ENCODE measurements at regions not wholly inside any gene's neighbourhood (a gene's known extent, or its start where the extent isn't known, plus 50 kb on each side); places are given as distances from the start of the nearest gene placed in this dataset.

GRCh38 chr2:167480232-167480985 lies 592.1 kb downstream of the XIRP2 start:
- H3K4me3 Mint-ChIP-seq = no peak overlapping the region
- H3K4me1 ChIP-seq (ENCODE audit: control insufficient read depth in 1 of 2, insufficient read depth in 2 of 2, low read length in 2 of 2) = no peaks in the 10 kb centered on the region
- DNase-seq = no peak
- no peaks in the 10 kb centered on the region for H3K36me3 Mint-ChIP-seq
- H2AFZ ChIP-seq (ENCODE audit: insufficient read depth, low read depth, low read length, poor library complexity, severe bottlenecking) = no peak overlapping the region
- no peaks in the 10 kb centered on the region for H3K27me3 ChIP-seq (ENCODE audit: control insufficient read depth in 2 of 2, insufficient read depth in 2 of 2, low read length in 2 of 2)
- no peak overlapping the region for H3K27ac ChIP-seq (ENCODE audit: low read depth in 1 of 2, low read length in 2 of 2)
- H3K9me3 Mint-ChIP-seq = peaks cover 0 to 6% (median 2%) of the 10 kb centered on the region in 7 donors
- TF ChIP-seq, protein P1, sequence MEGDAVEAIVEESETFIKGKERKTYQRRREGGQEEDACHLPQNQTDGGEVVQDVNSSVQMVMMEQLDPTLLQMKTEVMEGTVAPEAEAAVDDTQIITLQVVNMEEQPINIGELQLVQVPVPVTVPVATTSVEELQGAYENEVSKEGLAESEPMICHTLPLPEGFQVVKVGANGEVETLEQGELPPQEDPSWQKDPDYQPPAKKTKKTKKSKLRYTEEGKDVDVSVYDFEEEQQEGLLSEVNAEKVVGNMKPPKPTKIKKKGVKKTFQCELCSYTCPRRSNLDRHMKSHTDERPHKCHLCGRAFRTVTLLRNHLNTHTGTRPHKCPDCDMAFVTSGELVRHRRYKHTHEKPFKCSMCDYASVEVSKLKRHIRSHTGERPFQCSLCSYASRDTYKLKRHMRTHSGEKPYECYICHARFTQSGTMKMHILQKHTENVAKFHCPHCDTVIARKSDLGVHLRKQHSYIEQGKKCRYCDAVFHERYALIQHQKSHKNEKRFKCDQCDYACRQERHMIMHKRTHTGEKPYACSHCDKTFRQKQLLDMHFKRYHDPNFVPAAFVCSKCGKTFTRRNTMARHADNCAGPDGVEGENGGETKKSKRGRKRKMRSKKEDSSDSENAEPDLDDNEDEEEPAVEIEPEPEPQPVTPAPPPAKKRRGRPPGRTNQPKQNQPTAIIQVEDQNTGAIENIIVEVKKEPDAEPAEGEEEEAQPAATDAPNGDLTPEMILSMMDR (IDR thresholded peaks at IDR 0.05) = no peak
- H3K4me2 ChIP-seq (replicated peaks; ENCODE audit: extremely low read depth, low read length, poor library complexity, severe bottlenecking) = no peak overlapping the region
- H3K27ac Mint-ChIP-seq = no peak overlapping the region
- WGBS (ENCODE audit: insufficient coverage) = 87% methylated on average over 6 of the region's 6 CpGs
- H4K20me1 ChIP-seq (ENCODE audit: insufficient read depth, low read length) = no peaks in the 10 kb centered on the region
- no peaks in the 10 kb centered on the region for H3K36me3 ChIP-seq (replicated peaks in 1 of 2; ENCODE audit: control insufficient read depth in 1 of 2, insufficient read depth in 2 of 2, low read length in 2 of 2)
- H3K79me2 ChIP-seq (ENCODE audit: insufficient read depth, low read length) = no peaks in the 10 kb centered on the region
- no peaks in the 10 kb centered on the region for H3K9me3 ChIP-seq (replicated peaks in 1 of 2; ENCODE audit: control insufficient read depth in 1 of 2, insufficient read depth in 1 of 2, low read length in 2 of 2)
- H3K4me1 Mint-ChIP-seq = no peaks in the 10 kb centered on the region
- no peak overlapping the region for H3K9ac ChIP-seq (ENCODE audit: insufficient read depth, low read length, poor library complexity, severe bottlenecking)
- no peak overlapping the region for H3K4me3 ChIP-seq (replicated peaks in 1 of 3; ENCODE audit: low read depth in 2 of 3, low read length in 3 of 3)
- peaks cover 0 to 3% (median under 1%) of the 10 kb centered on the region in 3 donors for H3K27me3 Mint-ChIP-seq (ENCODE audit: low read depth in 3 of 3)
- intact Hi-C loops (cut with micrococcal nuclease) = no loop called here

- Histone ChIP-seq H3K27me3 (ENCODE audit: control insufficient read depth in 2 of 2, insufficient read depth in 2 of 2, low read length in 2 of 2) (no peaks in the 10 kb centered on the region), H2AFZ (ENCODE audit: insufficient read depth, low read depth, low read length, poor library complexity, severe bottlenecking) (no peak overlapping the region), H3K4me1 (ENCODE audit: control insufficient read depth in 1 of 2, insufficient read depth in 2 of 2, low read length in 2 of 2) (no peaks in the 10 kb centered on the region), H3K4me2 (replicated peaks; ENCODE audit: extremely low read depth, low read length, poor library complexity, severe bottlenecking) (no peak overlapping the region), H4K20me1 (ENCODE audit: insufficient read depth, low read length) (no peaks in the 10 kb centered on the region), H3K79me2 (ENCODE audit: insufficient read depth, low read length) (no peaks in the 10 kb centered on the region), H3K4me3 (replicated peaks in 1 of 3; ENCODE audit: low read depth in 2 of 3, low read length in 3 of 3) (no peak overlapping the region), H3K9ac (ENCODE audit: insufficient read depth, low read length, poor library complexity, severe bottlenecking) (no peak overlapping the region), H3K9me3 (replicated peaks in 1 of 2; ENCODE audit: control insufficient read depth in 1 of 2, insufficient read depth in 1 of 2, low read length in 2 of 2) (no peaks in the 10 kb centered on the region), H3K27ac (ENCODE audit: low read depth in 1 of 2, low read length in 2 of 2) (no peak overlapping the region), H3K36me3 (replicated peaks in 1 of 2; ENCODE audit: control insufficient read depth in 1 of 2, insufficient read depth in 2 of 2, low read length in 2 of 2) (no peaks in the 10 kb centered on the region)
- DNase-seq = no peak
- Mint-ChIP-seq H3K4me3 (no peak overlapping the region), H3K4me1 (no peaks in the 10 kb centered on the region), H3K27me3 (ENCODE audit: low read depth in 3 of 3) (peaks cover 0 to 3% (median 2%) of the 10 kb centered on the region in 3 donors), H3K27ac (no peak overlapping the region), H3K9me3 (peaks cover 0 to 6% (median 2%) of the 10 kb centered on the region in 7 donors), H3K36me3 (no peaks in the 10 kb centered on the region)
- intact Hi-C loops (cut with micrococcal nuclease) = no loop called here
- no CpG with 5 or more reads among the region's 3 CpGs for WGBS (ENCODE audit: insufficient coverage)
- TF ChIP-seq, protein P1 (IDR thresholded peaks at IDR 0.05) = no peak
Measured at GRCh38 chr2:167478196-167478595, 589.9 kb downstream of the XIRP2 start.

Measured in CD14-positive monocyte (primary cell).